IMR-90 (cell line): ENCODE measurements at regions not wholly inside any gene's neighbourhood (a gene's known extent, or its start where the extent isn't known, plus 50 kb on each side); places are given as distances from the start of the nearest gene placed in this dataset.

Experiments
- ATAC-seq: fragments of 200-7000 bp; cut with Tn5 transposase; 2 replicates; pipeline ENCODE4 v1.9.1; 2020; ENCODE audit warnings: low read depth, mild to moderate bottlenecking, moderate library complexity
- BruUV-seq: library from RNA; stranded (reverse); fragments of 400-500 nt; replicated peaks from 2 replicates; lab custom pipeline; 2021; lab: Mats Ljungman, UMichigan
- CTCF ChIA-PET: fragments of 300-600 bp; formaldehyde crosslinking; extraction: SDS; loops from one replicate; lab custom pipeline; 2021; ENCODE audit warnings: antibody characterized with exemption; lab: Yijun Ruan, JAX
- POLR2A ChIA-PET: fragments of 300-600 bp; sonication (Branson Sonifier 250); formaldehyde crosslinking; loops from one replicate; lab custom pipeline; 2022; ENCODE audit warnings: antibody characterized with exemption; ENCODE audit not compliant: unreplicated experiment; lab: Charles Lee
- DNase-seq: peaks from one replicate; pipeline ENCODE4 v3.0.0; 2013
- H2AFZ ChIP-seq: replicated peaks from 2 replicates; pipeline ENCODE3; 2013; ENCODE audit warnings: low read length, mild to moderate bottlenecking; ENCODE audit not compliant: poor library complexity
- H2AK5ac ChIP-seq: 2 replicates; pipeline ENCODE4 v1.6.1; 2013; ENCODE audit warnings: low read depth, low read length, inconsistent platforms
- H2AK9ac ChIP-seq: replicated peaks from 2 replicates; pipeline ENCODE3; 2013; ENCODE audit warnings: mild to moderate bottlenecking, low read depth, low read length, moderate library complexity; ENCODE audit not compliant: poor library complexity
- H2BK120ac ChIP-seq: 2 replicates; pipeline ENCODE4 v1.6.1; 2013; ENCODE audit warnings: low read depth, low read length, inconsistent platforms
- H2BK15ac ChIP-seq: 3 replicates; pipeline ENCODE4 v1.6.1; 2013; ENCODE audit warnings: low read depth, low read length, inconsistent platforms
- H2BK20ac ChIP-seq: 2 replicates; pipeline ENCODE4 v1.6.1; 2013; ENCODE audit warnings: low read depth, mild to moderate bottlenecking, inconsistent platforms, low read length, moderate library complexity
- H2BK5ac ChIP-seq: 2 replicates; pipeline ENCODE4 v1.6.1; 2013; ENCODE audit warnings: mild to moderate bottlenecking, low read depth, low read length, inconsistent platforms; ENCODE audit not compliant: poor library complexity, severe bottlenecking
- H3K14ac ChIP-seq: replicated peaks from 2 replicates; pipeline ENCODE4 v1.6.1; 2013; ENCODE audit warnings: low read depth, low read length, inconsistent platforms
- H3K18ac ChIP-seq: 2 replicates; pipeline ENCODE4 v1.6.1; 2013; ENCODE audit warnings: low read depth, low read length, control low read depth
- H3K23ac ChIP-seq: 2 replicates; pipeline ENCODE4 v1.6.1; 2013; ENCODE audit warnings: low read depth, low read length, inconsistent platforms
- H3K27ac ChIP-seq: 2 replicates; pipeline ENCODE4 v1.5.1; 2013; ENCODE audit warnings: mild to moderate bottlenecking, control low read depth, low read length; ENCODE audit not compliant: insufficient read depth
- H3K27me3 ChIP-seq: 2 replicates; pipeline ENCODE4 v1.6.1; 2013; ENCODE audit warnings: low read length; ENCODE audit not compliant: control insufficient read depth, insufficient read depth
- H3K36me3 ChIP-seq: 2 replicates; pipeline ENCODE4 v1.6.1; 2013; ENCODE audit warnings: low read length, mixed read lengths; ENCODE audit not compliant: control insufficient read depth, insufficient read depth
- H3K4ac ChIP-seq: 2 replicates; pipeline ENCODE4 v1.6.1; 2013; ENCODE audit warnings: low read depth, low read length, inconsistent platforms
- H3K4me1 ChIP-seq: 2 replicates; pipeline ENCODE4 v1.6.1; 2013; ENCODE audit warnings: low read length, mixed read lengths; ENCODE audit not compliant: control insufficient read depth, insufficient read depth
- H3K4me2 ChIP-seq: 2 replicates; pipeline ENCODE4 v1.6.1; 2013; ENCODE audit warnings: low read depth, mild to moderate bottlenecking, control low read depth, low read length, moderate library complexity
- H3K4me3 ChIP-seq: 2 replicates; pipeline ENCODE4 v1.5.1; 2013; ENCODE audit warnings: low read depth, mild to moderate bottlenecking, control low read depth, low read length, moderate library complexity; ENCODE audit not compliant: insufficient read depth
- H3K56ac ChIP-seq: 2 replicates; pipeline ENCODE4 v1.6.1; 2013; ENCODE audit warnings: low read length, inconsistent platforms; ENCODE audit not compliant: insufficient read depth; ENCODE audit errors: extremely low read depth
- H3K79me1 ChIP-seq, 2 experiments: 2 replicates each; pipeline ENCODE4 v1.6.1; 2013; ENCODE audit warnings: low read length in 2 of 2, inconsistent platforms in 1 of 2, low read depth in 1 of 2
- H3K9ac ChIP-seq: 2 replicates; pipeline ENCODE4 v1.6.1; 2013; ENCODE audit warnings: low read depth, low read length, control low read depth
- H3K9me1 ChIP-seq: 2 replicates; pipeline ENCODE4 v1.6.1; 2013; ENCODE audit warnings: low read length, inconsistent platforms; ENCODE audit not compliant: insufficient read depth
- H3K9me3 ChIP-seq: 2 replicates; pipeline ENCODE4 v1.6.1; 2013; ENCODE audit warnings: low read length; ENCODE audit not compliant: control insufficient read depth, insufficient read depth
- H4K20me1 ChIP-seq: 2 replicates; pipeline ENCODE4 v1.6.1; 2013; ENCODE audit warnings: low read length, inconsistent platforms; ENCODE audit not compliant: insufficient read depth
- H4K5ac ChIP-seq: 2 replicates; pipeline ENCODE4 v1.6.1; 2013; ENCODE audit warnings: mild to moderate bottlenecking, low read depth, low read length, control low read depth
- H4K8ac ChIP-seq, 2 experiments: 2 replicates each; pipeline ENCODE4 v1.6.1; 2013; ENCODE audit warnings: low read depth in 2 of 2, low read length in 2 of 2, control low read depth in 1 of 2, inconsistent platforms in 1 of 2
- H4K91ac ChIP-seq: 2 replicates; pipeline ENCODE4 v1.6.1; 2013; ENCODE audit warnings: low read depth, low read length, inconsistent platforms; ENCODE audit not compliant: insufficient read depth
- BHLHE40 ChIP-seq: fragments of 150-350 bp; IDR thresholded peaks from 2 replicates; pipeline ENCODE4 v1.6.1; 2016; ENCODE audit warnings: mild to moderate bottlenecking, low read depth, low read length
- CEBPB ChIP-seq: IDR thresholded peaks from 2 replicates; pipeline ENCODE4 v1.6.1; 2012; ENCODE audit warnings: low read depth, low read length, improper control_type of control experiment
- CHD1 ChIP-seq: IDR thresholded peaks from 2 replicates; pipeline ENCODE4 v1.6.1; 2012; ENCODE audit warnings: low read depth, low read length, improper control_type of control experiment
- CTCF ChIP-seq: conservative IDR thresholded peaks from 2 replicates; pipeline ENCODE4 v1.5.1; 2012; ENCODE audit warnings: mild to moderate bottlenecking, low read depth, low read length, improper control_type of control experiment
- FOS ChIP-seq: fragments of 150-350 bp; IDR thresholded peaks from 2 replicates; pipeline ENCODE4 v1.6.1; 2016; ENCODE audit warnings: low read depth, low read length
- MAFK ChIP-seq: IDR thresholded peaks from 2 replicates; pipeline ENCODE4 v1.6.1; 2012; ENCODE audit warnings: low read depth, low read length, improper control_type of control experiment
- MAZ ChIP-seq: IDR thresholded peaks from 2 replicates; pipeline ENCODE4 v1.6.1; 2012; ENCODE audit warnings: low read depth, mild to moderate bottlenecking, low read length, improper control_type of control experiment, moderate library complexity, borderline replicate concordance
- MXI1 ChIP-seq: IDR thresholded peaks from 2 replicates; pipeline ENCODE4 v1.6.1; 2012; ENCODE audit warnings: low read depth, mild to moderate bottlenecking, low read length, moderate library complexity, borderline replicate concordance
- NFE2L2 ChIP-seq: fragments of 150-350 bp; IDR thresholded peaks from 2 replicates; pipeline ENCODE4 v1.6.1; 2016; ENCODE audit warnings: low read depth, mild to moderate bottlenecking, low read length
- POLR2A ChIP-seq: IDR thresholded peaks from 2 replicates; pipeline ENCODE4 v1.6.1; 2012; ENCODE audit warnings: mild to moderate bottlenecking, low read depth, low read length
- RAD21 ChIP-seq: IDR thresholded peaks from 2 replicates; pipeline ENCODE4 v1.6.1; 2012; ENCODE audit warnings: low read length, improper control_type of control experiment
- RCOR1 ChIP-seq: IDR thresholded peaks from 2 replicates; pipeline ENCODE4 v1.6.1; 2012; ENCODE audit warnings: mild to moderate bottlenecking, low read length, improper control_type of control experiment; ENCODE audit not compliant: insufficient replicate concordance
- RFX5 ChIP-seq: IDR thresholded peaks from 2 replicates; pipeline ENCODE4 v1.8.0; 2012; ENCODE audit warnings: low read depth, mild to moderate bottlenecking, low read length, moderate library complexity
- SMC3 ChIP-seq: fragments of 150-350 bp; IDR thresholded peaks from 2 replicates; pipeline ENCODE4 v1.6.1; 2016; ENCODE audit warnings: low read depth, mild to moderate bottlenecking, antibody characterized with exemption, low read length, moderate library complexity
- WGBS, 2 experiments: methylation state at CpG; one replicate each; pipeline versions ENCODE4 v1.1.5 to v1.1.7; 2013; ENCODE audit warnings: missing lambda C conversion rate in 2 of 2; ENCODE audit not compliant: insufficient read length in 1 of 2; ENCODE audit errors: extremely low coverage in 2 of 2; 5-methylcytosine and 5-hydroxymethylcytosine counted together
- dilution Hi-C: fragments of 300-500 bp; cut with HindIII; formaldehyde crosslinking; loops from one replicate; pipeline ENCODE4 v1.14.3; 2018; ENCODE audit warnings: low sequenced_read_pairs; ENCODE audit not compliant: unreplicated experiment
- in situ Hi-C: fragments of 300-500 bp; cut with MboI; formaldehyde crosslinking; loops from 3 replicates; pipeline ENCODE4 v1.14.3; 2019; ENCODE audit warnings: low sequenced_read_pairs, inconsistent platforms, mixed read lengths
- intact Hi-C: fragments of 100-400 bp; cut with micrococcal nuclease; formaldehyde crosslinking; loops from 2 replicates; pipeline ENCODE4 v1.10.0; 2022
- TF ChIP-seq, protein P1 (sequence below): fragments of 150-350 bp; IDR thresholded peaks from 2 replicates; pipeline ENCODE4 v1.6.1; 2017; ENCODE audit warnings: mild to moderate bottlenecking, antibody characterized with exemption, low read length, low read depth
- TF ChIP-seq, protein P2 (sequence below): fragments of 150-350 bp; IDR thresholded peaks from 2 replicates; pipeline ENCODE4 v1.6.1; 2016; ENCODE audit warnings: low read depth, mild to moderate bottlenecking, low read length, moderate library complexity, borderline replicate concordance

DNA sequence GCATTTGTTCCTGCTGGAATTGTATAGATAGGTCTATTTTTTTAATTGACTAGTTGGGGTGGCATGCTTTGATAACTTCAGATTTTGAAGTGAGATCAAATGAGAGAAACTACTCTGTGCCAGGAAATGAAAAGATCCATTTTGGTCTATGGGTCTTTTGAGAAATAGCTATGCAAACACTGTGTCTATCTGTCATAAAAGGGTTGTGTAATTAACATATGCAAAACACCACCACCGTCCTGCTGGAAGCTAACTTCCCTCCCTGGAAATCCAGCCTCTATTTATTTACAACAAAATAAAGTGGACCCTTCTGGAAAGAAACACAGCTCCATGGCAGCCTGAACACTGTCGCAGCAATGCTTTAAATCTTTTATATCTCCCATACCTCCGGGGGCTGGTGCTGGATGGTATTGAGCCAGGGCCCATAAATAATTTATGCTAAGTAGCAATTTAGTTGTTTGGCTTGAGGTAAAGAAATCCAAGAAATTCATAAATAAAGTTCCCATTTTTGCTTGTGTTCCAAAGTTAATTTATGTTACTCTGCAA is 244.2 kb upstream of the POU3F2 start:
- Histone ChIP-seq H3K36me3 (no peaks in the 10 kb centered on the region), H4K20me1 (no peaks in the 10 kb centered on the region), H2BK15ac (no peak overlapping the region), H2AK9ac (no peak overlapping the region), H3K18ac (no peak overlapping the region), H3K27ac (no peak overlapping the region), H4K5ac (no peak overlapping the region), H3K14ac (no peak overlapping the region), H4K8ac (no peak overlapping the region), H3K9ac (no peak overlapping the region), H2BK120ac (no peak overlapping the region), H3K4me3 (no peak overlapping the region), H3K4me2 (no peak overlapping the region), H2AFZ (no peak overlapping the region), H3K56ac (no peak overlapping the region), H2BK20ac (no peak overlapping the region), H3K9me1 (no peaks in the 10 kb centered on the region), H2BK5ac (no peak overlapping the region), H2AK5ac (no peak overlapping the region), H3K79me1 (no peaks in the 10 kb centered on the region), H3K23ac (no peak overlapping the region), H3K9me3 (peaks cover 4% of the 10 kb centered on the region; the same call in 1 of the 2 replicates), H4K91ac (no peak overlapping the region), H3K27me3 (no peaks in the 10 kb centered on the region), H3K4me1 (no peaks in the 10 kb centered on the region), H3K4ac (no peak overlapping the region)
- no peak for DNase-seq
- intact Hi-C loops: no loop called here
- in situ Hi-C loops: no loop called here
- TF ChIP-seq MXI1 (no peak), SMC3 (no peak), CHD1 (no peak), RFX5 (no peak), FOS (no peak), RCOR1 (no peak), NFE2L2 (no peak), MAZ (no peak), RAD21 (no peak), BHLHE40 (no peak), CEBPB (no peak), MAFK (no peak), CTCF (no peak), POLR2A (no peak)
- TF ChIP-seq, protein P1, sequence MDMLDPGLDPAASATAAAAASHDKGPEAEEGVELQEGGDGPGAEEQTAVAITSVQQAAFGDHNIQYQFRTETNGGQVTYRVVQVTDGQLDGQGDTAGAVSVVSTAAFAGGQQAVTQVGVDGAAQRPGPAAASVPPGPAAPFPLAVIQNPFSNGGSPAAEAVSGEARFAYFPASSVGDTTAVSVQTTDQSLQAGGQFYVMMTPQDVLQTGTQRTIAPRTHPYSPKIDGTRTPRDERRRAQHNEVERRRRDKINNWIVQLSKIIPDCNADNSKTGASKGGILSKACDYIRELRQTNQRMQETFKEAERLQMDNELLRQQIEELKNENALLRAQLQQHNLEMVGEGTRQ: no peak
- TF ChIP-seq, protein P2, sequence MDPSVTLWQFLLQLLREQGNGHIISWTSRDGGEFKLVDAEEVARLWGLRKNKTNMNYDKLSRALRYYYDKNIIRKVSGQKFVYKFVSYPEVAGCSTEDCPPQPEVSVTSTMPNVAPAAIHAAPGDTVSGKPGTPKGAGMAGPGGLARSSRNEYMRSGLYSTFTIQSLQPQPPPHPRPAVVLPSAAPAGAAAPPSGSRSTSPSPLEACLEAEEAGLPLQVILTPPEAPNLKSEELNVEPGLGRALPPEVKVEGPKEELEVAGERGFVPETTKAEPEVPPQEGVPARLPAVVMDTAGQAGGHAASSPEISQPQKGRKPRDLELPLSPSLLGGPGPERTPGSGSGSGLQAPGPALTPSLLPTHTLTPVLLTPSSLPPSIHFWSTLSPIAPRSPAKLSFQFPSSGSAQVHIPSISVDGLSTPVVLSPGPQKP: no peak
- POLR2A ChIA-PET: no interaction called here
- CTCF ChIA-PET: no interaction called here
- WGBS, 2 experiments: no CpG with 5 or more reads among the region's 3 CpGs
- dilution Hi-C loops: no loop called here
- ATAC-seq: no peak
- no TSS peak for BruUV-seq
